ENCODE measurements at regions not wholly inside any gene's neighbourhood (a gene's known extent, or its start where the extent isn't known, plus 50 kb on each side); places are given as distances from the start of the nearest gene placed in this dataset.

GRCh38 chr16:6112700-6113099 is 1015.1 kb upstream of the EEF2KMT start:
- Histone ChIP-seq H3K4me3 (ENCODE audit: low read depth, low read length, poor library complexity, severe bottlenecking) (no peak overlapping the region), H3K9me3 (ENCODE audit: low read length) (no peaks in the 10 kb centered on the region), H3K79me2 (ENCODE audit: insufficient read depth, low read depth, low read length) (no peaks in the 10 kb centered on the region), H3K9me2 (ENCODE audit: insufficient read depth, low read length) (no peaks in the 10 kb centered on the region), H3K36me3 (ENCODE audit: insufficient read depth, low read length) (no peaks in the 10 kb centered on the region), H4K20me1 (ENCODE audit: insufficient read depth, low read length) (no peaks in the 10 kb centered on the region), H3K27ac (ENCODE audit: low read depth, low read length, poor library complexity, severe bottlenecking) (no peak overlapping the region), H3K4me2 (ENCODE audit: low read length) (no peak overlapping the region), H3K4me1 (ENCODE audit: insufficient read depth, low read length, poor library complexity, severe bottlenecking) (no peaks in the 10 kb centered on the region), H2AFZ (ENCODE audit: low read length) (no peak overlapping the region)
- intact Hi-C loops (cut with micrococcal nuclease; ENCODE audit: unreplicated experiment): no loop called here
- TF ChIP-seq CTCF (conservative IDR thresholded peaks at IDR 0.05; ENCODE audit: low read length) (no peak), EZH2phosphoT487 (IDR thresholded peaks at IDR 0.05; ENCODE audit: borderline replicate concordance, low read depth, low read length) (no peak)
- no peak for DNase-seq (ENCODE audit: low spot score)
- ChIA-PET CTCF (ENCODE audit: unreplicated experiment) (no interaction called here), POLR2A (no interaction called here)
- BruUV-seq (replicated peaks): no TSS peak

GRCh38 chr16:6111390-6111789 is 1013.8 kb upstream of the EEF2KMT start:
- no peak overlapping the region for H3K4me3 ChIP-seq (ENCODE audit: low read depth, low read length, poor library complexity, severe bottlenecking)
- ChIA-PET POLR2A (no interaction called here), CTCF (ENCODE audit: unreplicated experiment) (no interaction called here)
- H3K36me3 ChIP-seq (ENCODE audit: insufficient read depth, low read length): no peaks in the 10 kb centered on the region
- no peak overlapping the region for H3K4me2 ChIP-seq (ENCODE audit: low read length)
- BruUV-seq (replicated peaks): no TSS peak
- H3K27ac ChIP-seq (ENCODE audit: low read depth, low read length, poor library complexity, severe bottlenecking): no peak overlapping the region
- no peaks in the 10 kb centered on the region for H3K9me3 ChIP-seq (ENCODE audit: low read length)
- H3K4me1 ChIP-seq (ENCODE audit: insufficient read depth, low read length, poor library complexity, severe bottlenecking): no peaks in the 10 kb centered on the region
- no peaks in the 10 kb centered on the region for H4K20me1 ChIP-seq (ENCODE audit: insufficient read depth, low read length)
- H3K79me2 ChIP-seq (ENCODE audit: insufficient read depth, low read depth, low read length): no peaks in the 10 kb centered on the region
- H2AFZ ChIP-seq (ENCODE audit: low read length): no peak overlapping the region
- TF ChIP-seq EZH2phosphoT487 (IDR thresholded peaks at IDR 0.05; ENCODE audit: borderline replicate concordance, low read depth, low read length) (no peak), CTCF (conservative IDR thresholded peaks at IDR 0.05; ENCODE audit: low read length) (no peak)
- intact Hi-C loops (cut with micrococcal nuclease; ENCODE audit: unreplicated experiment): no loop called here
- no peaks in the 10 kb centered on the region for H3K9me2 ChIP-seq (ENCODE audit: insufficient read depth, low read length)
- DNase-seq (ENCODE audit: low spot score): no peak

GRCh38 chr16:6110346-6110745 is 1012.8 kb upstream of the EEF2KMT start:
- Histone ChIP-seq H3K4me2 (ENCODE audit: low read length) (no peak overlapping the region), H3K4me3 (ENCODE audit: low read depth, low read length, poor library complexity, severe bottlenecking) (no peak overlapping the region), H3K9me2 (ENCODE audit: insufficient read depth, low read length) (no peaks in the 10 kb centered on the region), H3K9me3 (ENCODE audit: low read length) (no peaks in the 10 kb centered on the region), H3K4me1 (ENCODE audit: insufficient read depth, low read length, poor library complexity, severe bottlenecking) (no peaks in the 10 kb centered on the region), H3K27ac (ENCODE audit: low read depth, low read length, poor library complexity, severe bottlenecking) (no peak overlapping the region), H2AFZ (ENCODE audit: low read length) (no peak overlapping the region), H4K20me1 (ENCODE audit: insufficient read depth, low read length) (no peaks in the 10 kb centered on the region), H3K79me2 (ENCODE audit: insufficient read depth, low read depth, low read length) (no peaks in the 10 kb centered on the region), H3K36me3 (ENCODE audit: insufficient read depth, low read length) (no peaks in the 10 kb centered on the region)
- DNase-seq (ENCODE audit: low spot score): no peak
- ChIA-PET POLR2A (no interaction called here), CTCF (ENCODE audit: unreplicated experiment) (no interaction called here)
- intact Hi-C loops (cut with micrococcal nuclease; ENCODE audit: unreplicated experiment): no loop called here
- no peak for TF ChIP-seq EZH2phosphoT487 (IDR thresholded peaks at IDR 0.05; ENCODE audit: borderline replicate concordance, low read depth, low read length)
- no peak for TF ChIP-seq CTCF (conservative IDR thresholded peaks at IDR 0.05; ENCODE audit: low read length)
- no TSS peak for BruUV-seq (replicated peaks)
